Ovary (tissue), 3 donors: ENCODE measurements at regions not wholly inside any gene's neighbourhood (a gene's known extent, or its start where the extent isn't known, plus 50 kb on each side); places are given as distances from the start of the nearest gene placed in this dataset.

Experiments used
- CTCF ChIP-seq, 3 donors: fragments of 450-650 bp in 2 of 3; fragments of 200-600 bp in 1 of 3; IDR thresholded peaks; one replicate each; pipeline versions ENCODE4 v1.5.1 to v1.8.0; 2016 to 2022; ENCODE audit warnings: antibody characterized with exemption in 3 of 3, mild to moderate bottlenecking in 1 of 3
- POLR2A ChIP-seq: fragments of 450-650 bp; IDR thresholded peaks from one replicate; pipeline ENCODE4 v1.6.1; 2017; ENCODE audit warnings: antibody characterized with exemption, mild to moderate bottlenecking, moderate library complexity
- donor health status: DM: no; HTN: no; CAD: no.

DNA sequence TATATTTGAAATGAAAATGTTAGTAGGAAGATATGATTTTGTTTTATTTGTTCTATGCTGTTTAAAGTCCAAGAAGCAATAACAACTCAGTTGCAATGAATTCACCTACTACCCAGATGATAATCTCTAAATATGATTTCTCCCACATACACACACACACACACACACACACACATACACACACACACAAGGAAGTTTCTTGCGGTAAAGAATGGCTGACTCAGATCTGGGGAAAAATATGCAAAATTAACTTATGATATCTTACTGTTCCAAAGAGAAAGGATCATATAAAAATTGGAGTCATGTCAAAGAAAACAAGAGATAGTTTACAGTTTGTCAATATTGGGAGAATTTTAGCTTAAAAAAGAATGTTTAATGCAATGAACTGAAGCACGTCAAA, 456.7 kb downstream of the SLC16A7 start:
- TF ChIP-seq CTCF (IDR thresholded peaks at IDR 0.05), result no peak
- no peak for TF ChIP-seq POLR2A
